HG03135 (cell line): ENCODE measurements at regions not wholly inside any gene's neighbourhood (a gene's known extent, or its start where the extent isn't known, plus 50 kb on each side); places are given as distances from the start of the nearest gene placed in this dataset.
A peak's percentile ranks its signal among the peaks of the same experiment; 100 is the strongest.
"Not testable (repeated sequence)": the region's sequence is repeated elsewhere in the genome, so short reads cannot be mapped to it uniquely, and the experiment has no call there.

Source experiments
- ATAC-seq: cut with Tn5 transposase; IDR thresholded peaks from one replicate; pipeline ENCODE4 v1.9.1; 2021; ENCODE audit warnings: mild to moderate bottlenecking, moderate library complexity; ENCODE audit not compliant: unreplicated experiment

DNA sequence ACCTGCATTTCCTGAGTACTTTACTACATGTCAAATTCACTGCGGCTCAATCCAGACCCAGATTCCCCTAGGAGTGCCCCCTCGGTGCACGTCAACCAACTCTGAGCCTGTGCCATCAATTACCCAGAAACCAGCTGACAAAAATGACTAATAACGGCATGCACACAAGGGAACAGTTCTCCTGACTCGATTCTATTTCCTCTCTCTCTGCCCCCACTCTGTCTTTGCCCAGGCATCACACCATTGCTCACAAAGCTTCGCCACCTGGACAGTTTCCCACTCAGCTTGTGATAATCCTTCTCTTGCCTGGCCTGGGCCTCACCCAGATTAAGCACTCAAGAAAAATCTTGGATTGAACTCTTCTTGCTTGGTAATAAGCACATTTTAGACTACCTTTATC, 115.3 kb upstream of the NDUFV2 start:
- no peak for ATAC-seq

DNA sequence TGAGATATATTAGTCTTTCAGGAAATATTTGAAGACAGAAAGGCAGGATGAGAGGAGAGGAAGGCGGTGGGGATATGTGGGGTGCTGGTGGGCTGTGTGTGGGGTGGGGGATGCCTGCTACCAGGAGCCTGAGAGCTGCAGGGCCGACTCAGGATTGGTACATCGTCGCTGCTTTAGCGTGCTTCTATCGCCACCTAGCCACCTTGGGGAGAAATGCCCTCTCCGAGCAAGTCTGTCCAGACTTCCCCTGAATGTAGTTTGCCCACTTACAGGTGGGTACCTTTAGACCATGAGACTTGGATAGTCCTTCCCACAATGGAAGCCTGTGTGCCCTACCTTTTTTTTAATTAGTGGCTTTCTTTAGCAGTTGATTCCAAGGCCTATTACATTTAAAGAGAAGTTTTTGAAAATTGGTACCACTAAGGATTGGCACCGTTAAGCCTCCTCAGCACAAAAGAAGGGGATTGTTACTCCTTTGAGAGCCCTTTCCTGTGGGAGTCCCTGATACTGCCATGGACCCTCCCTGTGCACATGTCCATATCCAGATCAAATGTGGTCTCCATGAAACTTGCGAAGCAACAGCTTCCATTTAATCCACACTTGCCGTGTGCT, 114.1 kb upstream of the NDUFV2 start:
- ATAC-seq, result peak; percentile 77

DNA sequence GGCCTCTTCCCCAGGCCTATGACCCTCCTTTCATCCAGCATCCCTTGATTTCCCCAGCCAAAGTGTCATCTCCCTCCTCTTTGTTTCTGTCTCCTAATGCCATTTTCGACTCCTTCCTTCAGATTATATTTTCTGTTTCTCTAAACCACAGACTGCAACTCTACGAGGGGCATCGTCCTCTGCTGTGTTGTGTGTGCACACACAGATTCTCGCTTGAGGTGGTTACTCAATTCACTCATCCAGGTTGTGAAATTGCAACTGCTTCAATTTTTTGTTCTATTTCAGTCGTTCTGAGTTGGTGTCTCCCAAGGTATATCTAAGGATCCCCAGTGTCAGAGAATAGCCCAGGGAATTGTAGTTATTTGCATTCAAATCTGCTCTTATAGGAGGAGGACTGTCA, 113.5 kb upstream of the NDUFV2 start:
- no peak for ATAC-seq

DNA sequence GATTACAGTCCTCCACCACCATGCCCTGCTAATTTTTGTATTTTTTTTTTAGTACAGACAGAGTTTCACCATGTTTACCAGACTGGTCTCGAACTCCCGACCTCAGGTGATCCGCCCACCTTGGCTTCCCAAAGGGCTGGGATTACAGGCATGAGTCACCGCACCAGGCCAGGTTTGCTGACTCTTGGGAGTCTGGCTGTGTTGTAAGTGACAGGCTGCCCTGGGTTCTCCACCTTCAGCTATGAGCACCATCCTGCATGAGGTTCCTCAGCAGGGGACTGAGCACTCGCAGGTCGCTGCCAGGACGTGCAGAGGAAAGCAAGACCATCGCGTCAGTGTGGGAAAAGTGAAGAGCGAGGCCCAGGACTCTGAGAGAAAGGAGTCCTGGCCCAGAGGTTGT, 112.6 kb upstream of the NDUFV2 start:
- no peak for ATAC-seq

DNA sequence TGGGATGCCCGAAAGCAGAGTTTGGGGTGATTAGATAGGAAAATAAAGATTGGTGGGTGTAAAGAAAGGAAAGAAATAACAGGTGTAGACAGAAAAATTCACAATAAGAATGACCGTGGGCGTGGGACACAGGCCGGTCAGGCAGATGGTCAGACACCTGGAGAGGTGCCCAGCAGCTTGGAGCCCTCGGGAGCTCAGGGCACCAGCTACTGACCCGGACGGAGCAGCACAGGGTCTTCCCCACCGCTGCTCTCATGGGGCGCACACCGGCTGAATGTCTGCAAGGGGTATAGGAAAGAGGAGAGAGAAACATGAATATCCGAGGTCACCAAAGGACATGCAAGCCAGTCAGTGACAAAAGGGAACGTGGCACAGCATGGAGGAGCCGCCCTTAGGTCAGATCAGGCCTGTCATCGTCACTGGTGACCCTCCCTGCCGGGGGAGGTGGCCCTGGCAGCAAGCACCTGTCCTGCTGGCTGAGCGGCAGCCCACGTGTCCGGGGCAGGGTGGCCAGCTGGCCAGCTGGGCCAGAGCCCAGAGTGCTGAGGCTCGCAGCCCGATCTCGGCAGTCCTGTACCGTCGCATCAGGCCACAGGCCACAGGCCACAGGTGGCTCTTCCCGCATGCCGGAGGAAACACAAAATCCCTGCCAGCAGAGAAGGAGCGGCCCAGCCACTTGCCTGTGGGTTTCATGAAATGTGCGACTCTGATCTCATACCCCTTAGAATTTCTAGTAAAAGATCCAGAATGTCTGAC, 112.0 kb upstream of the NDUFV2 start:
- ATAC-seq, result no peak

DNA sequence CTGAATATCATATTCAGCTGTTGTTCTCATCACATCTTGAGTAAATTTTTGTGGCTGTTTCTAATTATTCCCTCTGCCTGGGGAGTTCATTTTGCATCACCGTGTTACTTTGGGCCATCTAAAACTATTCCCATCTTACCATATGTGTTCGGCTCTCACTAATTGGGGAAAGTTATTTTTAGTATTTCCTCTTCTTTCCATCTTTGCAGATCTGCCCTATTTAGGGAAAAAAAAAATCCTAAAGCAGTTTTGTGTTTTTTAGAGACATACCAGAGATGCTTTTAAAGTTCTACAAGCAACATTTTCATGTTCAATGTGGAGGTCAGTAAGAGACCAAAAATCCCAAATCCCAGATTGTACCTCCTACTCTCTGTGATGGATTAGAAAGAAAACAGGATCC, 111.3 kb upstream of the NDUFV2 start:
- no peak for ATAC-seq

DNA sequence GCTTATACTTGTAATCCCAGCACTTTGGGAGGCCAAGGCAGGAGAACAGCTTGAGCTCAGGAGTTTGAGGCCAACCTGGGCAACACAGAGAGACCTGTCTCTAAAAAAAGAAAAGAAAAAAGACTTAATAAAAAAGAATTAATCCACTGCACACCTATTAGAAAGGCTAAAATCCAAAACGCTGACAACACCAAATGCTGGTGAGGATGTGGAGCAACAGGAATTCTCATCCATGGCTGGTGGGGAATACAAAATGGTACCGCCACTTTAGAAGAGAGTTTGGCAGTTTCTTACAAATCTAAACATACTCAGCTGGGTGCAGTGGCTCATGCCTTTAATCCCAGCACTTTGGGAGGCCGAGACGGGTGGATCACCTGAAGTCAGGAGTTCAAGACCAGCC, 110.0 kb upstream of the NDUFV2 start:
- not testable (repeated sequence) for ATAC-seq

DNA sequence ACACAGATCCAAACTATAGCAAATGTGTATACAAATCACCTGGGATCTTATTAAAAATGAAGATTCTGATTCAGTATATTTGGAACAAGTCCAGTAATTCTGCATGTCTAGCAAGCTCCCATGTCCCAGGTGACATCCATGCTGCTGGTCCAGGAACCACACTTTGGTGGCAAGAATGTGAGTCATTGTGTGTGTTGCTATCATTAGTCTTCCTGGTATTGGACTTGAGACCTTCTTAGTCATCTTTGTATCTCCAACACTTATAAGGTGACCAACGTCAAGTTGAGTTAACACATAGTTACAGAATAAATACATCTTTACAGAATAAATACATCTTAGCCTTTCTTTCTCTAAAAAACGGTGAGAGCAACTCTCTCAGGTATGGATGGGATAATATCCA, 107.9 kb upstream of the NDUFV2 start:
- no peak for ATAC-seq

DNA sequence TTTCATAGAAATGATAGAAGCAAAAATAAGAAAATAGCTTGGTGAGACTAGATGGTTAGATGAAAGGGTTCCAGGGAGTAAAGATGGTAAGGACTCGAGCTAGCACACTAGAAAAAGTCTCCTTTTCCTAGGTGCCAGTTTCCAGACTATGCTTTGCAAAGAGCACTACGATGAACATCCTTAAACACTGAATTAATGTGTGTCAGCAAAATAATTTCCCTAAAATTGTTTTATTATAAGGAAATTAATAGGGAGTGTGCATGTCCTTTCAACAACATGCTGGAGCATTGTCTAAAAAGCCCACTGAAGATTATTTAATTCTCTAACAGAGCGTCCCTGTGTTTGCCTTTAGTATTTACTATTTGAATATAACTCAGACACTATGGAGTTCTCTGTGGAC, 107.4 kb upstream of the NDUFV2 start:
- no peak for ATAC-seq

DNA sequence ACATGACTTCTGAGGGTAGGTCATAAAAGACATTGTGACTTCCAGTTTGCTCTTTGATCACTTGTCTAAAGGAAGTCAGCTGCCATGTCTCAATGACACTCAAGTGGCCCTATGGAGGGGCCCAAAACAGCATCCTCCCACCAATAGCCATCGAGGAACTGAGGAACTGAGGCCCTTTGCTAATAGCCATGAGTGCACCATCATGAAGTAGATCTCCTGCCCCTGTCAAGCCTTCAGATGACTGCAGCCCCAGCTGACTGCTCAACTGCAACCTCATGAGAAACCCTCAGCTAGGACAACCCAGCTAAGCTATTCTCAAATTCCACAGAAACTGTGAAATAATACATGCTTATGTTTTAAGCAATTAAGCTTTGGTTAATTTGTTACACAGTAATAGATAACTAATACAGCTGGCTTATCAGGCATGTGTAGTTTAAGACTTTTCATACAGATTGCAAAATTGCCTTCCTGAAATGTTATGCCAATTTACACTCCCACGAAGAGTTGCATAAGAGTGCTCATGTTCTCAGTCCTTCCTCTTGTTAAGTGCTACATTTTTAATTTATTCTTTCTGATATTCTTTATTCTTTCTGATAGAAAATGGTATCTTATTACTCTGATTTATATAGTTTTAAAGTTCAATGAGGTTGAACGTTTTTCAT, 105.6 kb upstream of the NDUFV2 start:
- no peak for ATAC-seq

DNA sequence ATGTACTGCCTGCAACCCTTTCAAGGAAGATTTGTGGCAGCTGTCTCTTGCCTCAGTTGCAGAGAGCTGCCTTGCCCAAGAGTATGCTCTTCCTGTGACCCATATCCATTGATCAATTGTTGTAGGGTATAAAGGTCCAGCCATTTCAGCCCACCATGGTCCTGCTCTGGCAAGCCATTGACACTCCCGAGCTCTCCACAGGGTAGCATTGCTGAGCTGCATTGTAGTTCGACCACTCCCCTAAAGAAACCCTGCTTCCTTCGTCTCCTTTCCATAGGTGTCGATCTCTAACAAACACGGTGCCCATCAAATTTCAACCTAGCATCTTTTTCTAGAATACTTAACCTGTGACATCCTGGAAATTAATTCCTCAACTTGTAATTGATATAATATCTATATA, 104.9 kb upstream of the NDUFV2 start:
- no peak for ATAC-seq

DNA sequence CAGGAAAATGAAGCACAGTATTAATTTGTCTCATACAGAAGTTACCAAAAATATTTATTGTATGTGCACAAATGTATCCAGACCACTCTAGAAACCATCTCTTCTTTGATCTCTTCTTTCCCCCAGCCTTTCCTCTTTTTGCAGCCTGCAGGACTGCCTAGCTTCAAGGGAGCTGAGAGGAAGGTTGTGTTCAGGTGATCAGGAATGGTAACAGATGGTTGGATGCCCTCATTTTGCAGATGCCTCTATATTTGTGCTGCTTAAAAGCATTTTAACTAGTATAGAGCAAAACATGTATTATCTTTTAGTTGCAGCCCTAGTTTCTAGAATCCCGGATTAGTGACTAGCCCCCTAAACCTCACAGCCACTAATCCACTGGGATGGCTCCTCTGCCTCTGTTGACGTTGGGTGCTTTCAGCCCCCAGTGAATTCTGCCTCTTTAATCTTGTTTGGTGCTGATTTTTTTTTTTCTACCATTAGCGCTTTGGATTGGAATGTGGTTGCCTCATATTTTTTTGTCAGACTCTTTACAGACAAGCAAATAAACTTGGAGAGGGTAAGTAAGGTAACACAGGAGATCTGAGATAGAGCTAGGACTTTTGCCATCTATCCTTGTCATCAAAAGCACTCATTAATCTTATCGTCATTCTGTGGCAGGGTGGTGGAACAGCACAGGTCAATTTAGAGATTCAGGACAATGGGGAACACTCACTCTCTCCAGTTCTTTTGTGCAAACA, 103.8 kb upstream of the NDUFV2 start:
- no peak for ATAC-seq

DNA sequence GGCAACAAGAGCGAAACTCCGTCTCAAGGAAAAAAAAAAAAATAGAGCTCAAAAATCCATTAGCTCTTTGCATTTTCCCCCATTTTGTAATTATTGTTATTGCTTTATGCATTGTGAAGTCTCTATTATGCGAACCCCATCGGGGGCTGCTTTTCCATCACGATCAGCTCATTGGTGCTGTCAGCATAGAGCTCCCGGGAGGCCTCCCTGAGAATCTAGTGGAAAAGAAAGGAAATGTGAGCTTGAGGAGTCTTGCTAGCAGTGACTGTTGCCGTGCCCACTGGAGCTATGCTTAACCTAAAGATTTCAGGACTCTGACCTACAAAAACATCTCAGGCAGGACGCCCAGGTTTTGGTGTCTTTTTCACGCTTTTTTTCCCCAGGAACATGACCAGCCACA, 102.6 kb upstream of the NDUFV2 start:
- no peak for ATAC-seq

DNA sequence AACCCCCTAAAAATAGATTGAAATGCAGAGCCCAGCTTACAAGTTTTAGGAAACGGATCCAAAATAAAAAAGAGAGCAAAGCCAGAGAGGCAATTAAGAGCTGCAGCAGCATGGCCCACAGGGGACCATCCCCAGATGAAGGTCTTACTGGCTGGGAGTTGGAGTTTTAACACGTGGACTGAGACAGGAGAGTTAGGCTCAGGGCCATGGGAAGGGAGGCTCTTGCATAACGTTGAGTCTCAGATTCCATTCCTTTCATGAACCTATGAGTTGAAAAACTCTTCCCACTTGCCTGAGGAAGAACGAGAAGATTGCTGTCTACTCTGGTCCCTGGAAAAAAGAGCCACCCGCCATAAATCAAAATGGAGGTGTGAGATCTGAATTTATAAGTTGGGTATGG, 101.8 kb upstream of the NDUFV2 start:
- no peak for ATAC-seq

DNA sequence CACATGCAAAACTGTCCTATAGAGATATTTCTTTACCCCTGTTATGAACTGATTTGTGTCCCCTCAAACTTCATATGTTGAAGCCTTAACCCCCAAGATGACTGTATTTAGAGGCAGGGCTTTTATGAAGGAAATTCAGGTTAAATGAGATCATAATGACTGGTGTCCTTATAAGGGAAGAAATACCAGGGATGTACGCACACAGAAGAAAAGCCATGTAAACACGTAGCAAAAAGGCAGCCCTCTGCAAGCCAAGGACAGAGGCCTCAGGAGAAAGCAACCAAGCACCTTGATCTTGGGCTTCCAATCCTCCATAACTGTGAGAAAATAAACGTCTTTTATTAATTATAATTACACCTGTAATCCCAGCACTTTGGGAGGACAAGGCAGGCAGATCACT, 101.3 kb upstream of the NDUFV2 start:
- no peak for ATAC-seq

DNA sequence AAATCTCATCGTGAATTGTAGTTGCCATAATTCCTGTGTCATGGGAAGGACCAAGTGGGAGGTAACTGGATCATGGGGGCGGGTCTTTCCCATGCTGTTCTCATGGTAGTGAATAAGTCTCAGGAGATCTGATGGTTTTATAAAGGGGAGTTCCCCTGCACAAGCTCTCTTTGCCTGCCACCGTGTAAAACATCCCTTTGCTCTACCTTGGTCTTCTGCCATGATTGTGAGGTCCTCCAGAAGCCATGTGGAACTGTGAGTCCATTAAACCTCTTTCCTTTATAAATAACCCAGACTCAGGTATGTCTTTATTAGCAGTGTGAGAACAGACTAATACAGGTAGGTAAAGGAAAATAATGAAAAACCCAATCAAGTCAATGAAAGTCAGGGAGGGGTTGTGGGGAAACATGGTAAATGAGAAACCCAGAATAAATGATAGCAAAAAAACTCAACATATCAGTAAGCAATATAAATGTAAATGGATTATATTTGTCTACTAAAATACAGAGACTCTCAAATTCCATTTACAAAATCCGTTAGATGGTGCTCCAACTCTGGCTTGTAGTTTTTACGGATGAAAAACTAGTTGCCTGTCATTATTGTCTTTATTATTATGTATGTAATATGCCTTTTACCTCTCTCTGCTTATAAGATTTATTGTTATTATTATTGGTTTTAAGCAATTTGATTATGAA, 98.9 kb upstream of the NDUFV2 start:
- ATAC-seq, result no peak

DNA sequence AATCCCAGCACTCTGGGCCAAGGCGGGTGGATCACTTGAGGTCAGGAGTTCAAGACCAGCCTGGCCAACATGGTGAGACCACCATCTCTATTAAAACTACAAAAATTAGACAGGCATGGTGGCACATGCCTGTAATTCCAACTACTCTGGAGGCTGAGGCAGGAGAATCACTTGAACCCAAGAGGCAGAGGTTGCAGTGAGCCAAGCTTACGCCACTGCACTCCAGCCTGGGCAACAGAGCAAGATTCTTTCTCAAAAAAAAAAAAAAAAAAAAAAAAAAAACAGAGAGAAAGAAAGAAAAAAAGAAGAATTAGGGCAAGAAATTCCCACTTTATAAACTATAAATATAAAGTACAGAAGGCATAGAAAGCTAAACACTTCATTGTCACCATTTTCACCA, 98.2 kb upstream of the NDUFV2 start:
- not testable (repeated sequence) for ATAC-seq

DNA sequence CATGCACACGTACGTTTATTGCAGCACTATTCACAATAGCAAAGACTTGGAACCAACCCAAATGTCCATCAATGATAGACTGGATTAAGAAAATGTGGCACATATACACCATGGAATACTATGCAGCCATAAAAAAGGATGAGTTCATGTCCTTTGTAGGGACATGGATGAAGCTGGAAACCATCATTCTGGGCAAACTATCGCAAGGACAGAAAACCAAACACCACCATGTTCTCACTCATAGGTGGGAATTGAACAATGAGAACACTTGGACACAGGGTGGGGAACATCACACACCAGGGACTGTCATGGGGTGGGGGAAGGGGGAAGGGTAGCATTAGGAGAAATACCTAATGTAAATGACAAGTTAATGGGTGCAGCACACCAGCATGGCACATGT, 94.8 kb upstream of the NDUFV2 start:
- ATAC-seq, result not testable (repeated sequence)

DNA sequence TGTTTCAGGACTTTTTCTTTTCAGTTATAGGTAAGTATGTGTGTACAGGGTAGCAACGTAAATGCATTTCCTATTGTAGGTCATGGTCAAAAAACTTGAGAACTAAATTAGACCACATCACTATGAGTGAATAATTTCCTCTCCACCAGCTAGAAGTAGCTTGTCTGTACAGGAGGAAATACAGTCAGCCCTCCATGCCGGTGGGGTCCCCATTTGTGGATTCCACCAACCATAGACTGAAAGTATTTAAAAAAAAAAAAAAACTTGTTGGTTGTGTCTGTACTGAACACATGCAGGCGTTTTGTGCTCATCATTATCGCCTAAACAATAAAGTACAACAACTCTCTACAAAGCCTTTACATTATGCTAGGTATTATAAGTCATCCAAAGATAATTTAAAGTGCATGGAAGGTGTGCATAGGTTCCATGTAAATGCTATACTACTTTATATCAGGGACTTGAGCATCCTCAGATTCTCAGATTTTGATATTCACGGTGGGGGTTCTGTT, 94.2 kb upstream of the NDUFV2 start:
- ATAC-seq, result no peak

DNA sequence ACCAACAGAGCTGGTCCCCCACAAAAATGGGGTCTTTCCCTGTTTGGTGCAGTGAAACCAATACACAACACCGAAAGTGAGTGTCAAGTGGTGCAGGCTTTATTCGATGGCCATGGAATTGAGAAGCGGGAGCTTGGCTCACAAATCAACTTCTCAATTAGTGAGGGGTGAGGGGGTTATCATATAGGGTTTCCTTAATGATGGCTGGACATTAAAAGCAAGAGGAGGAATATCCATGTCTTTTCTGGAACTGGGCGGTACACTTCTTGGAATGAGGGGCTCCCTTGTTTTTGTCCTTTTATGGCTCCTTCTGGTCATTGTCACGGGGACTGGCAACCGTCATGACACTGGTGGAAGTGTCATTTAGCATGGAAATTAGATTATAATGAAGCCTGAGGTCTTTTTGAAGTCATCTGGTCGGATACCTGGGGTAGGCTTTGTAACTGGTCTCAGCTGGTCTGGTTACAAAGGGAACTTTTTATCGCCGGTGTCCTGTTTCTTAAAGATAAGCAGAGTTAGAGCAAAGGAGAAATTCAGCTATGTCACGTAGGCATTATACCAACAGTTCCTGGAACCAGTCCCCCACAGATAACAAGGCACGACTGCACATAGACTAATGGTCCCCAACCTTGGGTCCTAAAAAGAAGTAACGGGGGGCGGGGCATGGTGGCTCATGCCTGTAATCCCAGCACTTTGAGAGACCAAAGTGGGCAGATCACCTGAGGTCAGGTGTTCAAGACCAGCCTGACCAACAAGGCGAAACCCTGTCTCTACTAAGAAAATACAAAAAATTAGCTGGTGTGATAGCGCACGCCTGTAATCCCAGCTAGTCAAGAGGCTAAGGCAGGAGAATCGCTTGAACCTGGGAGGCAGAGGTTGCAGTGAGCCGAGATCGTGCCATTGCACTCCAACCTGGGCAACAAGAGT, 93.5 kb upstream of the NDUFV2 start:
- no peak for ATAC-seq
